Adrenal gland (tissue), 9 donors: ENCODE measurements at regions not wholly inside any gene's neighbourhood (a gene's known extent, or its start where the extent isn't known, plus 50 kb on each side); places are given as distances from the start of the nearest gene placed in this dataset.

Experiments
- DNase-seq, 7 donors: peaks; one replicate each; pipeline ENCODE4 v3.0.0-alpha.2; 2019 to 2020
- H3K27ac ChIP-seq, 5 donors: fragments of 200-600 bp; sonication (generic) in 4 of 5; 1 replicate in 3 of 5; 2 replicates in 2 of 5; pipeline versions ENCODE4 v1.5.1 to v1.8.0; 2016 to 2020; ENCODE audit warnings: mild to moderate bottlenecking in 1 of 5
- H3K27me3 ChIP-seq: fragments of 200-600 bp; 2 replicates; pipeline ENCODE4 v1.8.0; 2021
- H3K36me3 ChIP-seq, 2 donors: fragments of 200-600 bp; replicated peaks in 1 of 2; 1 replicate in 1 of 2; 2 replicates in 1 of 2; pipeline versions ENCODE4 v1.5.1 to v1.8.0; 2018 to 2022
- H3K4me1 ChIP-seq, 2 donors: fragments of 200-600 bp; replicated peaks in 1 of 2; 1 replicate in 1 of 2; 2 replicates in 1 of 2; pipeline versions ENCODE4 v1.5.1 to v1.8.0; 2018 to 2021
- H3K4me3 ChIP-seq, 4 donors: fragments of 200-600 bp; sonication (generic) in 3 of 4; one replicate each; pipeline ENCODE4 v1.5.1; 2016 to 2018
- H3K9me3 ChIP-seq, 3 donors: fragments of 200-600 bp; sonication (generic) in 1 of 3; replicated peaks in 1 of 3; 1 replicate in 2 of 3; 2 replicates in 1 of 3; pipeline versions ENCODE4 v1.5.1 to v1.8.0; 2016 to 2021
- CTCF ChIP-seq, 6 experiments: fragments of 450-650 bp in 4 of 6; fragments of 200-600 bp in 2 of 6; sonication (generic) in 1 of 6; IDR thresholded peaks; 1 replicate in 5 of 6; 2 replicates in 1 of 6; pipeline versions ENCODE4 v1.5.1 to v1.8.0; 2016 to 2021; ENCODE audit warnings: antibody characterized with exemption in 6 of 6, mild to moderate bottlenecking in 2 of 6, moderate library complexity in 1 of 6
- POLR2A ChIP-seq, 2 donors: fragments of 450-650 bp; IDR thresholded peaks; one replicate each; pipeline ENCODE4 v1.6.1; 2017; ENCODE audit warnings: antibody characterized with exemption in 2 of 2, mild to moderate bottlenecking in 2 of 2, moderate library complexity in 1 of 2
- WGBS, 4 donors: extraction: QIAGEN DNeasy Blood & Tissue Kit in 2 of 4; methylation state at CpG; one replicate each; pipeline versions ENCODE4 v1.1.5 to v1.1.7; 2013 to 2017; 5-methylcytosine and 5-hydroxymethylcytosine counted together
- intact Hi-C, 2 donors: fragments of 100-400 bp; cut with DNase I; formaldehyde crosslinking; loops; one replicate each; pipeline versions ENCODE4 v1.14.1 to v1.15.0; 2022 to 2023
- donor health status: healthy with polysubstance abuse.
- donor health status: Bipolar disorder and iron deficiency.
- donor health status: DM: yes; HTN: yes; CAD: no.
- donor health status: DM: no; HTN: no; CAD: no.
- donor health status: DM: no; HTN: no; CAD: no.

DNA sequence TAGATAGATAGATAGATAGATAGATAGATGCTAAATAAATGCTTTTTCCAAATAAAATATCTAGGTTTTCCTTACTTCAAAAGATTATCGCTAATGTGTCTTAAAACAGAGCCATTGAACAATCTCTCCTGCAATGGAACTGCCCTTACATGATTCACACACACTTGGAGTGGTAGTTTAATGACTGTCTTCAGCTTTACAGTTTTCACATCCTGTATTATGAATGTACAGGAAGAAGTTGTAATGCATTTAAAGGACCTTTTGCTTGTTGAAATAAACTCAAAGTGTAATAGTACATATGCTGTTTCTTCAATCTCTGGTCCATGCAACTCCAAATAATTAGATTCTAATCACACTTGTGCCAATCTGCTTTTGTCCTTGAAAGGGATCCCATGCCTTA is 797.6 kb upstream of the CDH2 start:
- peaks cover 0 to 9% (median 0%) of the 10 kb centered on the region in 3 donors for H3K9me3 ChIP-seq
- DNase-seq: no peak
- no peak overlapping the region for H3K4me3 ChIP-seq
- no peak overlapping the region for H3K27ac ChIP-seq
- H3K36me3 ChIP-seq: no peaks in the 10 kb centered on the region
- TF ChIP-seq CTCF (IDR thresholded peaks at IDR 0.05): no peak
- no peak for TF ChIP-seq POLR2A (IDR thresholded peaks at IDR 0.05)
- intact Hi-C loops: no loop called here
- 76 to 86% (median 84%) methylated on average over 1 of the region's 1 CpG for WGBS, 4 donors
- H3K4me1 ChIP-seq: no peaks in the 10 kb centered on the region
- no peaks in the 10 kb centered on the region for H3K27me3 ChIP-seq

GRCh38 chr18:28973324-28973723 is 796.4 kb upstream of the CDH2 start:
- WGBS, 4 donors: 57 to 83% (median 79%) methylated on average over 1 of the region's 1 CpG
- H3K27ac ChIP-seq: no peak overlapping the region
- H3K4me3 ChIP-seq: no peak overlapping the region
- peaks cover 0 to 5% (median 0%) of the 10 kb centered on the region in 3 donors for H3K9me3 ChIP-seq
- no peaks in the 10 kb centered on the region for H3K36me3 ChIP-seq
- no peaks in the 10 kb centered on the region for H3K27me3 ChIP-seq
- H3K4me1 ChIP-seq: no peaks in the 10 kb centered on the region
- TF ChIP-seq CTCF (IDR thresholded peaks at IDR 0.05) (no peak), POLR2A (IDR thresholded peaks at IDR 0.05) (no peak)
- intact Hi-C loops: no loop called here
- no peak for DNase-seq

DNA sequence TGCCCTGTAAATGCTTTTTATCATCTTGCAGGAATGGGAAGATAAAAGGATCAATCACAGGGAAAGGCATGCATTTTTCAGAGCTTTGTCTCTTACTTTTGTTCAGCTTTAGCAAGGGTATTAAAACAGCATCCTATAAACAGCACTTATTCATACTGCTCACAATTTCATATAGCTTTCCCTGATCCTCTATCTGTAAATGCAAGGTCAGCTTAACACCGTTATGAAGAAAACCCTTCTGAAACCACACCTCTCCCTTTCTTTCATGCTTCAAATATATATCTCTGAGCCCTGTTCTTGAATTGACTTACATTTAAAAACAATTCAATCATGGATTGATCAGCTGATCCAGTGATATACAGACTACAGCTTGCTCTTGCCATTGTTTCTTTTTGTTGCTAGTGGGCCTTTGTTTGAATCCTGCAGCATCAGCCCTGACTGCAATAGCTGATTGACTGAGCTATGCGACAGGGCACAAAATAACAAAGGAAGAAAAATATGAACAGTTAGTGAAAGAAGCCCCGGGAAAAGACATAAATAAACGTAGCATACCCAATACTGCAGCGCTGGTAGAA is 795.5 kb upstream of the CDH2 start:
- H3K27me3 ChIP-seq: no peaks in the 10 kb centered on the region
- peaks cover 0 to 5% (median 0%) of the 10 kb centered on the region in 3 donors for H3K9me3 ChIP-seq
- intact Hi-C loops: no loop called here
- H3K4me3 ChIP-seq: no peak overlapping the region
- H3K27ac ChIP-seq: no peak overlapping the region
- no peak for DNase-seq
- no peaks in the 10 kb centered on the region for H3K4me1 ChIP-seq
- TF ChIP-seq CTCF (IDR thresholded peaks at IDR 0.05): no peak
- no peak for TF ChIP-seq POLR2A (IDR thresholded peaks at IDR 0.05)
- no peaks in the 10 kb centered on the region for H3K36me3 ChIP-seq
- WGBS, 4 donors: 67 to 78% (median 72%) methylated on average over 5 of the region's 5 CpGs

GRCh38 chr18:28963481-28963880 is 786.6 kb upstream of the CDH2 start:
- Histone ChIP-seq H3K4me3 (no peak overlapping the region), H3K4me1 (no peaks in the 10 kb centered on the region), H3K36me3 (no peaks in the 10 kb centered on the region), H3K27ac (no peak overlapping the region), H3K9me3 (no peaks in the 10 kb centered on the region), H3K27me3 (no peaks in the 10 kb centered on the region)
- TF ChIP-seq CTCF (IDR thresholded peaks at IDR 0.05): no peak
- no peak for TF ChIP-seq POLR2A (IDR thresholded peaks at IDR 0.05)
- DNase-seq: no peak
- intact Hi-C loops: no loop called here
